ENCODE measurements at regions not wholly inside any gene's neighbourhood (a gene's known extent, or its start where the extent isn't known, plus 50 kb on each side); places are given as distances from the start of the nearest gene placed in this dataset.

GRCh38 chr6:3987053-3987452, 91.9 kb downstream of the FAM217A start:
- H3K36me3 ChIP-seq (ENCODE audit: control insufficient read depth in 2 of 2, insufficient read depth in 1 of 2, low read length in 2 of 2), result no peaks in the 10 kb centered on the region; a peak in 1 of 3 replicates
- no peaks in the 10 kb centered on the region for H3K9me3 ChIP-seq (ENCODE audit: control insufficient read depth, insufficient read depth, low read depth, low read length)
- H3K27ac ChIP-seq (ENCODE audit: extremely low read depth, low read depth, low read length), result no peak overlapping the region
- TF ChIP-seq ZBTB6 (tag by site-specific recombination; IDR thresholded peaks at IDR 0.05) (no peak), ZSCAN5A (tag by site-specific recombination; IDR thresholded peaks at IDR 0.05) (no peak), ZNF785 (tag by site-specific recombination; IDR thresholded peaks at IDR 0.05) (no peak), PBX3 (CRISPR knock-in tag; IDR thresholded peaks at IDR 0.05) (no peak), ZNF404 (tag by site-specific recombination; IDR thresholded peaks at IDR 0.05) (no peak), ZNF792 (tag by site-specific recombination; IDR thresholded peaks at IDR 0.05) (no peak), ZNF341 (tag by site-specific recombination; IDR thresholded peaks at IDR 0.05; ENCODE audit: low read depth) (no peak), ZNF707 (tag by site-specific recombination; IDR thresholded peaks at IDR 0.05) (no peak), PRDM4 (tag by site-specific recombination; IDR thresholded peaks at IDR 0.05) (no peak), ZNF324 (tag by site-specific recombination; IDR thresholded peaks at IDR 0.05) (no peak), ZNF184 (tag by site-specific recombination; IDR thresholded peaks at IDR 0.05) (no peak), ZNF596 (tag by site-specific recombination; IDR thresholded peaks at IDR 0.05) (no peak), HOXC10 (CRISPR knock-in tag; IDR thresholded peaks at IDR 0.05) (no peak), ZNF610 (tag by site-specific recombination; IDR thresholded peaks at IDR 0.05; ENCODE audit: borderline replicate concordance) (no peak), ZSCAN23 (tag by site-specific recombination; IDR thresholded peaks at IDR 0.05) (no peak)
- CTCF ChIA-PET, result interaction anchor here (1.0 to 2.3 kb wide), 9 partner anchors 9 to 463 kb away, joined by 3 to 18 read pairs (median 9); partner anchors contain the start of gene FAM50B
- no peaks in the 10 kb centered on the region for H3K4me1 ChIP-seq (ENCODE audit: control insufficient read depth, insufficient read depth, low read length)
- no peak overlapping the region for H3K4me3 ChIP-seq (ENCODE audit: low read depth, low read length)
- POLR2A ChIA-PET, result interaction anchor here (1.2 kb wide), 1 partner anchor 34 kb away, joined by 4 read pairs; a partner anchor contains a TSS

DNA sequence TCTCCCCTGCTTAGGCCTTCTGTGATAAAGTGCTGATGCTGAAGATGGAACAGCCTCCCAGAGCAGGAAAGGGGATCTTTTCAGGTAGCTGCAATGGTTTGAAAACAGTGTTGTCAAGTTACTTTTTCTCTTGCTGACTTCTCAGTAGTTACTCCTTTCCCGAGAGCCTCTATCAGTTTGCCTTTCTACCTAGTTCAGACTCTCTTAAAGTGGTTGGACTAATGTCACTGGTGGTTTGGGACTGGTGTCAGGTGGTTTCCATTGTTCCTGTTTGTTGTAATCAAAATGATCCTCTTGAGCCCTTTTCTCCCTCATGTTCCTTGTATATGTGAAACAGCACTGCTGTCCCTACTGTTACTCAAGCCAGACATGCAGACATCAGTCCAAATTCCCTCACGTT, 91.4 kb downstream of the FAM217A start:
- H3K36me3 ChIP-seq (ENCODE audit: control insufficient read depth in 2 of 2, insufficient read depth in 1 of 2, low read length in 2 of 2), result no peaks in the 10 kb centered on the region; a peak in 1 of 3 replicates
- H3K4me3 ChIP-seq (ENCODE audit: low read depth, low read length), result no peak overlapping the region
- no peak overlapping the region for H3K27ac ChIP-seq (ENCODE audit: extremely low read depth, low read depth, low read length)
- POLR2A ChIA-PET, result no interaction called here
- no peaks in the 10 kb centered on the region for H3K4me1 ChIP-seq (ENCODE audit: control insufficient read depth, insufficient read depth, low read length)
- H3K9me3 ChIP-seq (ENCODE audit: control insufficient read depth, insufficient read depth, low read depth, low read length), result no peaks in the 10 kb centered on the region
- CTCF ChIA-PET, result interaction anchor here (1.6 to 4.1 kb wide), 5 partner anchors 9 to 255 kb away, joined by 6 to 57 read pairs (median 9); no protein-coding TSS in a partner anchor
- TF ChIP-seq IKZF3 (tag by site-specific recombination; IDR thresholded peaks at IDR 0.05) (no peak), PRDM1 (tag by site-specific recombination; IDR thresholded peaks at IDR 0.05) (no peak; the same call in 1 of the 2 replicates), ZNF514 (tag by site-specific recombination; IDR thresholded peaks at IDR 0.05) (no peak), PRDM10 (tag by site-specific recombination; IDR thresholded peaks at IDR 0.05) (no peak), SP3 (tag by site-specific recombination; IDR thresholded peaks at IDR 0.05) (no peak), ZBTB1 (tag by site-specific recombination; IDR thresholded peaks at IDR 0.05) (no peak), BCL11B (tag by site-specific recombination; IDR thresholded peaks at IDR 0.05; ENCODE audit: low read depth) (no peak), ZNF513 (tag by site-specific recombination; IDR thresholded peaks at IDR 0.05) (no peak), ZNF133 (tag by site-specific recombination; IDR thresholded peaks at IDR 0.05) (no peak)
